ENCODE measurements at regions not wholly inside any gene's neighbourhood (a gene's known extent, or its start where the extent isn't known, plus 50 kb on each side); places are given as distances from the start of the nearest gene placed in this dataset.

DNA sequence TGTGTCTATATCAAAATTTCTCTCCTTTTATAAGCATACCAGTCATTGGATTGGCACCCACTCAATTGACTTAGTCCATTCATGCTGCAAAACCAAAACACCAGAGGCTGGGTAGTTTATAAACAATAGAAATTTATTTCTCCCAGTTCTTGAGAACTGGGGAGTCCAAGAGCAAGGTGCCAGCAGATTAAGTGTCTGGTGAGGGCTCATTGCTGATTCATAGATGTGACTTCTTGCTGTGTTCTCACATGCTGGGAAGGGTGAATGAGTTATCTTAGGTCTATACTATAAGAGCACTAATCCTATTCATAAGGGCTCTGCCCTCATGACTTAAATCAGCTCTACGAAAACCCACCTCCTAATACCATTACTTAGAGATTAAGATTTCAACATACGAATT is 501.4 kb downstream of the EPM2A start:
- TF ChIP-seq, protein P1, sequence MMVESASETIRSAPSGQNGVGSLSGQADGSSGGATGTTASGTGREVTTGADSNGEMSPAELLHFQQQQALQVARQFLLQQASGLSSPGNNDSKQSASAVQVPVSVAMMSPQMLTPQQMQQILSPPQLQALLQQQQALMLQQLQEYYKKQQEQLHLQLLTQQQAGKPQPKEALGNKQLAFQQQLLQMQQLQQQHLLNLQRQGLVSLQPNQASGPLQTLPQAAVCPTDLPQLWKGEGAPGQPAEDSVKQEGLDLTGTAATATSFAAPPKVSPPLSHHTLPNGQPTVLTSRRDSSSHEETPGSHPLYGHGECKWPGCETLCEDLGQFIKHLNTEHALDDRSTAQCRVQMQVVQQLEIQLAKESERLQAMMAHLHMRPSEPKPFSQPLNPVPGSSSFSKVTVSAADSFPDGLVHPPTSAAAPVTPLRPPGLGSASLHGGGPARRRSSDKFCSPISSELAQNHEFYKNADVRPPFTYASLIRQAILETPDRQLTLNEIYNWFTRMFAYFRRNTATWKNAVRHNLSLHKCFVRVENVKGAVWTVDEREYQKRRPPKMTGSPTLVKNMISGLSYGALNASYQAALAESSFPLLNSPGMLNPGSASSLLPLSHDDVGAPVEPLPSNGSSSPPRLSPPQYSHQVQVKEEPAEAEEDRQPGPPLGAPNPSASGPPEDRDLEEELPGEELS (CRISPR knock-in tag; IDR thresholded peaks at IDR 0.05), result no peak
- TF ChIP-seq, protein P2, sequence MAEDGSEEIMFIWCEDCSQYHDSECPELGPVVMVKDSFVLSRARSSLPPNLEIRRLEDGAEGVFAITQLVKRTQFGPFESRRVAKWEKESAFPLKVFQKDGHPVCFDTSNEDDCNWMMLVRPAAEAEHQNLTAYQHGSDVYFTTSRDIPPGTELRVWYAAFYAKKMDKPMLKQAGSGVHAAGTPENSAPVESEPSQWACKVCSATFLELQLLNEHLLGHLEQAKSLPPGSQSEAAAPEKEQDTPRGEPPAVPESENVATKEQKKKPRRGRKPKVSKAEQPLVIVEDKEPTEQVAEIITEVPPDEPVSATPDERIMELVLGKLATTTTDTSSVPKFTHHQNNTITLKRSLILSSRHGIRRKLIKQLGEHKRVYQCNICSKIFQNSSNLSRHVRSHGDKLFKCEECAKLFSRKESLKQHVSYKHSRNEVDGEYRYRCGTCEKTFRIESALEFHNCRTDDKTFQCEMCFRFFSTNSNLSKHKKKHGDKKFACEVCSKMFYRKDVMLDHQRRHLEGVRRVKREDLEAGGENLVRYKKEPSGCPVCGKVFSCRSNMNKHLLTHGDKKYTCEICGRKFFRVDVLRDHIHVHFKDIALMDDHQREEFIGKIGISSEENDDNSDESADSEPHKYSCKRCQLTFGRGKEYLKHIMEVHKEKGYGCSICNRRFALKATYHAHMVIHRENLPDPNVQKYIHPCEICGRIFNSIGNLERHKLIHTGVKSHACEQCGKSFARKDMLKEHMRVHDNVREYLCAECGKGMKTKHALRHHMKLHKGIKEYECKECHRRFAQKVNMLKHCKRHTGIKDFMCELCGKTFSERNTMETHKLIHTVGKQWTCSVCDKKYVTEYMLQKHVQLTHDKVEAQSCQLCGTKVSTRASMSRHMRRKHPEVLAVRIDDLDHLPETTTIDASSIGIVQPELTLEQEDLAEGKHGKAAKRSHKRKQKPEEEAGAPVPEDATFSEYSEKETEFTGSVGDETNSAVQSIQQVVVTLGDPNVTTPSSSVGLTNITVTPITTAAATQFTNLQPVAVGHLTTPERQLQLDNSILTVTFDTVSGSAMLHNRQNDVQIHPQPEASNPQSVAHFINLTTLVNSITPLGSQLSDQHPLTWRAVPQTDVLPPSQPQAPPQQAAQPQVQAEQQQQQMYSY (CRISPR knock-in tag; IDR thresholded peaks at IDR 0.05), result no peak
- no peak for TF ChIP-seq RORB (CRISPR knock-in tag; IDR thresholded peaks at IDR 0.05)
- TF ChIP-seq, protein P3, sequence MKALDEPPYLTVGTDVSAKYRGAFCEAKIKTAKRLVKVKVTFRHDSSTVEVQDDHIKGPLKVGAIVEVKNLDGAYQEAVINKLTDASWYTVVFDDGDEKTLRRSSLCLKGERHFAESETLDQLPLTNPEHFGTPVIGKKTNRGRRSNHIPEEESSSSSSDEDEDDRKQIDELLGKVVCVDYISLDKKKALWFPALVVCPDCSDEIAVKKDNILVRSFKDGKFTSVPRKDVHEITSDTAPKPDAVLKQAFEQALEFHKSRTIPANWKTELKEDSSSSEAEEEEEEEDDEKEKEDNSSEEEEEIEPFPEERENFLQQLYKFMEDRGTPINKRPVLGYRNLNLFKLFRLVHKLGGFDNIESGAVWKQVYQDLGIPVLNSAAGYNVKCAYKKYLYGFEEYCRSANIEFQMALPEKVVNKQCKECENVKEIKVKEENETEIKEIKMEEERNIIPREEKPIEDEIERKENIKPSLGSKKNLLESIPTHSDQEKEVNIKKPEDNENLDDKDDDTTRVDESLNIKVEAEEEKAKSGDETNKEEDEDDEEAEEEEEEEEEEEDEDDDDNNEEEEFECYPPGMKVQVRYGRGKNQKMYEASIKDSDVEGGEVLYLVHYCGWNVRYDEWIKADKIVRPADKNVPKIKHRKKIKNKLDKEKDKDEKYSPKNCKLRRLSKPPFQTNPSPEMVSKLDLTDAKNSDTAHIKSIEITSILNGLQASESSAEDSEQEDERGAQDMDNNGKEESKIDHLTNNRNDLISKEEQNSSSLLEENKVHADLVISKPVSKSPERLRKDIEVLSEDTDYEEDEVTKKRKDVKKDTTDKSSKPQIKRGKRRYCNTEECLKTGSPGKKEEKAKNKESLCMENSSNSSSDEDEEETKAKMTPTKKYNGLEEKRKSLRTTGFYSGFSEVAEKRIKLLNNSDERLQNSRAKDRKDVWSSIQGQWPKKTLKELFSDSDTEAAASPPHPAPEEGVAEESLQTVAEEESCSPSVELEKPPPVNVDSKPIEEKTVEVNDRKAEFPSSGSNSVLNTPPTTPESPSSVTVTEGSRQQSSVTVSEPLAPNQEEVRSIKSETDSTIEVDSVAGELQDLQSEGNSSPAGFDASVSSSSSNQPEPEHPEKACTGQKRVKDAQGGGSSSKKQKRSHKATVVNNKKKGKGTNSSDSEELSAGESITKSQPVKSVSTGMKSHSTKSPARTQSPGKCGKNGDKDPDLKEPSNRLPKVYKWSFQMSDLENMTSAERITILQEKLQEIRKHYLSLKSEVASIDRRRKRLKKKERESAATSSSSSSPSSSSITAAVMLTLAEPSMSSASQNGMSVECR (CRISPR knock-in tag; IDR thresholded peaks at IDR 0.05; ENCODE audit: borderline replicate concordance), result no peak
- ChIA-PET CTCF (no interaction called here), POLR2A (no interaction called here)
- H3K4me3 Mint-ChIP-seq, result no peak overlapping the region
- peaks cover 34% of the 10 kb centered on the region for H3K9me3 Mint-ChIP-seq
- no peak overlapping the region for H3K27ac Mint-ChIP-seq
- DNase-seq (ENCODE audit: low spot score) (no peak), ATAC-seq (no peak)
- peaks cover 16% of the 10 kb centered on the region for H3K4me1 Mint-ChIP-seq
- peaks cover 12% of the 10 kb centered on the region for H3K36me3 Mint-ChIP-seq
- H3K27me3 Mint-ChIP-seq (ENCODE audit: low read depth), result no peaks in the 10 kb centered on the region

DNA sequence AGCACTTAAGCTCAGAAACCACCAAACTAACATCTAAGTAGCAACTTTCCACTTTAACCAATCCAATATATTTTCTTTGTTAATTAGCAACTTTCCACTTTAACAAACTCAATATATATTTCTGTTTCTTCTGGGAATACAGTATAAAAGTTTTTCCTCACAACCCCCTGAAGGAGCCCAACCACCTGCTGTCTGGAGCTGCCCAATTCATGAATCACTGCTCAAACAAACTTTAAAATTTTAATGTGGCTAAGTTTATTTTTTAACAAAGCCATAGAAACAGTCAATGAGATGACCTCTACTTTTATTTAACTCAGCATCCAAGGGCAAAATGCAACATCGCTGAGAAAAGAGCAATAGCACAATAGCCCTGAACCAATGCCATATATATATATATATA is 500.1 kb downstream of the EPM2A start:
- ATAC-seq, result no peak
- no peak for TF ChIP-seq ZNF121 (CRISPR knock-in tag; IDR thresholded peaks at IDR 0.05)
- TF ChIP-seq SMAD4 (CRISPR knock-in tag; IDR thresholded peaks at IDR 0.05), result no peak
- TF ChIP-seq GRHL2 (CRISPR knock-in tag; IDR thresholded peaks at IDR 0.05; ENCODE audit: insufficient replicate concordance, severe bottlenecking), result no peak
- TF ChIP-seq, protein P4, sequence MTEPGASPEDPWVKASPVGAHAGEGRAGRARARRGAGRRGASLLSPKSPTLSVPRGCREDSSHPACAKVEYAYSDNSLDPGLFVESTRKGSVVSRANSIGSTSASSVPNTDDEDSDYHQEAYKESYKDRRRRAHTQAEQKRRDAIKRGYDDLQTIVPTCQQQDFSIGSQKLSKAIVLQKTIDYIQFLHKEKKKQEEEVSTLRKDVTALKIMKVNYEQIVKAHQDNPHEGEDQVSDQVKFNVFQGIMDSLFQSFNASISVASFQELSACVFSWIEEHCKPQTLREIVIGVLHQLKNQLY (CRISPR knock-in tag; IDR thresholded peaks at IDR 0.05), result no peak
- no peak for TF ChIP-seq ZNF416 (CRISPR knock-in tag; IDR thresholded peaks at IDR 0.05)
- TF ChIP-seq RELA (CRISPR knock-in tag; IDR thresholded peaks at IDR 0.05; ENCODE audit: borderline replicate concordance), result no peak
- TF ChIP-seq, protein P5, sequence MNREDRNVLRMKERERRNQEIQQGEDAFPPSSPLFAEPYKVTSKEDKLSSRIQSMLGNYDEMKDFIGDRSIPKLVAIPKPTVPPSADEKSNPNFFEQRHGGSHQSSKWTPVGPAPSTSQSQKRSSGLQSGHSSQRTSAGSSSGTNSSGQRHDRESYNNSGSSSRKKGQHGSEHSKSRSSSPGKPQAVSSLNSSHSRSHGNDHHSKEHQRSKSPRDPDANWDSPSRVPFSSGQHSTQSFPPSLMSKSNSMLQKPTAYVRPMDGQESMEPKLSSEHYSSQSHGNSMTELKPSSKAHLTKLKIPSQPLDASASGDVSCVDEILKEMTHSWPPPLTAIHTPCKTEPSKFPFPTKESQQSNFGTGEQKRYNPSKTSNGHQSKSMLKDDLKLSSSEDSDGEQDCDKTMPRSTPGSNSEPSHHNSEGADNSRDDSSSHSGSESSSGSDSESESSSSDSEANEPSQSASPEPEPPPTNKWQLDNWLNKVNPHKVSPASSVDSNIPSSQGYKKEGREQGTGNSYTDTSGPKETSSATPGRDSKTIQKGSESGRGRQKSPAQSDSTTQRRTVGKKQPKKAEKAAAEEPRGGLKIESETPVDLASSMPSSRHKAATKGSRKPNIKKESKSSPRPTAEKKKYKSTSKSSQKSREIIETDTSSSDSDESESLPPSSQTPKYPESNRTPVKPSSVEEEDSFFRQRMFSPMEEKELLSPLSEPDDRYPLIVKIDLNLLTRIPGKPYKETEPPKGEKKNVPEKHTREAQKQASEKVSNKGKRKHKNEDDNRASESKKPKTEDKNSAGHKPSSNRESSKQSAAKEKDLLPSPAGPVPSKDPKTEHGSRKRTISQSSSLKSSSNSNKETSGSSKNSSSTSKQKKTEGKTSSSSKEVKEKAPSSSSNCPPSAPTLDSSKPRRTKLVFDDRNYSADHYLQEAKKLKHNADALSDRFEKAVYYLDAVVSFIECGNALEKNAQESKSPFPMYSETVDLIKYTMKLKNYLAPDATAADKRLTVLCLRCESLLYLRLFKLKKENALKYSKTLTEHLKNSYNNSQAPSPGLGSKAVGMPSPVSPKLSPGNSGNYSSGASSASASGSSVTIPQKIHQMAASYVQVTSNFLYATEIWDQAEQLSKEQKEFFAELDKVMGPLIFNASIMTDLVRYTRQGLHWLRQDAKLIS (CRISPR knock-in tag; IDR thresholded peaks at IDR 0.05; ENCODE audit: borderline replicate concordance), result no peak
- TF ChIP-seq, protein P6, sequence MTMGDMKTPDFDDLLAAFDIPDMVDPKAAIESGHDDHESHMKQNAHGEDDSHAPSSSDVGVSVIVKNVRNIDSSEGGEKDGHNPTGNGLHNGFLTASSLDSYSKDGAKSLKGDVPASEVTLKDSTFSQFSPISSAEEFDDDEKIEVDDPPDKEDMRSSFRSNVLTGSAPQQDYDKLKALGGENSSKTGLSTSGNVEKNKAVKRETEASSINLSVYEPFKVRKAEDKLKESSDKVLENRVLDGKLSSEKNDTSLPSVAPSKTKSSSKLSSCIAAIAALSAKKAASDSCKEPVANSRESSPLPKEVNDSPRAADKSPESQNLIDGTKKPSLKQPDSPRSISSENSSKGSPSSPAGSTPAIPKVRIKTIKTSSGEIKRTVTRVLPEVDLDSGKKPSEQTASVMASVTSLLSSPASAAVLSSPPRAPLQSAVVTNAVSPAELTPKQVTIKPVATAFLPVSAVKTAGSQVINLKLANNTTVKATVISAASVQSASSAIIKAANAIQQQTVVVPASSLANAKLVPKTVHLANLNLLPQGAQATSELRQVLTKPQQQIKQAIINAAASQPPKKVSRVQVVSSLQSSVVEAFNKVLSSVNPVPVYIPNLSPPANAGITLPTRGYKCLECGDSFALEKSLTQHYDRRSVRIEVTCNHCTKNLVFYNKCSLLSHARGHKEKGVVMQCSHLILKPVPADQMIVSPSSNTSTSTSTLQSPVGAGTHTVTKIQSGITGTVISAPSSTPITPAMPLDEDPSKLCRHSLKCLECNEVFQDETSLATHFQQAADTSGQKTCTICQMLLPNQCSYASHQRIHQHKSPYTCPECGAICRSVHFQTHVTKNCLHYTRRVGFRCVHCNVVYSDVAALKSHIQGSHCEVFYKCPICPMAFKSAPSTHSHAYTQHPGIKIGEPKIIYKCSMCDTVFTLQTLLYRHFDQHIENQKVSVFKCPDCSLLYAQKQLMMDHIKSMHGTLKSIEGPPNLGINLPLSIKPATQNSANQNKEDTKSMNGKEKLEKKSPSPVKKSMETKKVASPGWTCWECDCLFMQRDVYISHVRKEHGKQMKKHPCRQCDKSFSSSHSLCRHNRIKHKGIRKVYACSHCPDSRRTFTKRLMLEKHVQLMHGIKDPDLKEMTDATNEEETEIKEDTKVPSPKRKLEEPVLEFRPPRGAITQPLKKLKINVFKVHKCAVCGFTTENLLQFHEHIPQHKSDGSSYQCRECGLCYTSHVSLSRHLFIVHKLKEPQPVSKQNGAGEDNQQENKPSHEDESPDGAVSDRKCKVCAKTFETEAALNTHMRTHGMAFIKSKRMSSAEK (CRISPR knock-in tag; IDR thresholded peaks at IDR 0.05; ENCODE audit: borderline replicate concordance), result no peak
- no peak for TF ChIP-seq IRF2 (CRISPR knock-in tag; IDR thresholded peaks at IDR 0.05; ENCODE audit: borderline replicate concordance, low read depth)
- TF ChIP-seq, protein P7, sequence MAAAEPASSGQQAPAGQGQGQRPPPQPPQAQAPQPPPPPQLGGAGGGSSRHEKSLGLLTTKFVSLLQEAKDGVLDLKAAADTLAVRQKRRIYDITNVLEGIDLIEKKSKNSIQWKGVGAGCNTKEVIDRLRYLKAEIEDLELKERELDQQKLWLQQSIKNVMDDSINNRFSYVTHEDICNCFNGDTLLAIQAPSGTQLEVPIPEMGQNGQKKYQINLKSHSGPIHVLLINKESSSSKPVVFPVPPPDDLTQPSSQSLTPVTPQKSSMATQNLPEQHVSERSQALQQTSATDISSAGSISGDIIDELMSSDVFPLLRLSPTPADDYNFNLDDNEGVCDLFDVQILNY (CRISPR knock-in tag; IDR thresholded peaks at IDR 0.05), result no peak

More for the DNA sequence above, 500.1 kb downstream of the EPM2A start:
- Mint-ChIP-seq H3K27ac (no peak overlapping the region), H3K27me3 (ENCODE audit: low read depth) (no peaks in the 10 kb centered on the region), H3K4me1 (peaks cover 14% of the 10 kb centered on the region), H3K9me3 (peaks cover 34% of the 10 kb centered on the region), H3K4me3 (no peak overlapping the region), H3K36me3 (peaks cover 12% of the 10 kb centered on the region)
- CTCF ChIA-PET, result interaction anchor here (1.0 kb wide), 1 partner anchor 41 kb away, joined by 3 read pairs; no protein-coding TSS in a partner anchor
- no peak for DNase-seq (ENCODE audit: low spot score)
- POLR2A ChIA-PET, result no interaction called here

Measured in WTC11 (cell line).